NCI-H128 (cell line): ENCODE measurements at regions not wholly inside any gene's neighbourhood (a gene's known extent, or its start where the extent isn't known, plus 50 kb on each side); places are given as distances from the start of the nearest gene placed in this dataset.

Experiments
- DNase-seq: peaks from one replicate; lab custom pipeline; 2025; ENCODE audit not compliant: unreplicated experiment; lab: John Stamatoyannopoulos, UW

- DNase-seq: no peak
These were observed 51.8 kb upstream of the RIPOR2 start for GRCh38 chr6:24987446-24988115.

- DNase-seq: no peak
These were observed 52.8 kb upstream of the RIPOR2 start for GRCh38 chr6:24988562-24988961.

- DNase-seq: no peak
These were observed 54.6 kb upstream of the RIPOR2 start for GRCh38 chr6:24990236-24990845.

GRCh38 chr6:24990944-24991809 lies 55.4 kb upstream of the RIPOR2 start:
- no peak for DNase-seq

GRCh38 chr6:24991810-24992467 lies 56.2 kb upstream of the RIPOR2 start:
- DNase-seq: peak; percentile 25

- DNase-seq: no peak
These were observed 59.1 kb upstream of the RIPOR2 start for GRCh38 chr6:24994812-24995211.

GRCh38 chr6:24995270-24995669 lies 59.5 kb upstream of the RIPOR2 start:
- no peak for DNase-seq

GRCh38 chr6:24996269-24996836 lies 60.6 kb upstream of the RIPOR2 start:
- DNase-seq: no peak

GRCh38 chr6:24997231-24997630 lies 61.5 kb upstream of the RIPOR2 start:
- DNase-seq: no peak

- DNase-seq: no peak
These were observed 62.1 kb upstream of the RIPOR2 start for GRCh38 chr6:24997905-24998304.

GRCh38 chr6:25002326-25003091 lies 66.7 kb upstream of the RIPOR2 start:
- no peak for DNase-seq

- no peak for DNase-seq
These were observed 68.6 kb upstream of the RIPOR2 start for GRCh38 chr6:25004357-25004756.

- no peak for DNase-seq
These were observed 69.2 kb upstream of the RIPOR2 start for GRCh38 chr6:25005010-25005409.

GRCh38 chr6:25006075-25006474 lies 70.3 kb upstream of the RIPOR2 start:
- no peak for DNase-seq

GRCh38 chr6:25006565-25007001 lies 70.8 kb upstream of the RIPOR2 start:
- no peak for DNase-seq

GRCh38 chr6:25007269-25007699 lies 71.5 kb upstream of the RIPOR2 start:
- DNase-seq: no peak

GRCh38 chr6:25008707-25009392 lies 73.1 kb upstream of the RIPOR2 start:
- DNase-seq: no peak

GRCh38 chr6:25009393-25009710 lies 73.6 kb upstream of the RIPOR2 start:
- no peak for DNase-seq

GRCh38 chr6:25010176-25010575 lies 74.4 kb upstream of the RIPOR2 start:
- no peak for DNase-seq
